Spleen (tissue), 11 donors: ENCODE measurements at regions not wholly inside any gene's neighbourhood (a gene's known extent, or its start where the extent isn't known, plus 50 kb on each side); places are given as distances from the start of the nearest gene placed in this dataset.

Experiments used
- DNase-seq: peaks from one replicate; pipeline ENCODE4 v3.0.0-alpha.2; 2020
- H3K27ac ChIP-seq, 8 donors: fragments of 200-600 bp; sonication (generic) in 7 of 8; 1 replicate in 4 of 8; 2 replicates in 4 of 8; pipeline versions ENCODE4 v1.5.0 to v1.8.0; 2016 to 2021; ENCODE audit warnings: inconsistent platforms in 4 of 8, mild to moderate bottlenecking in 4 of 8, moderate library complexity in 1 of 8
- H3K27me3 ChIP-seq, 7 donors: fragments of 200-600 bp; sonication (generic) in 6 of 7; replicated peaks in 1 of 7; 1 replicate in 4 of 7; 2 replicates in 3 of 7; pipeline versions ENCODE4 v1.5.0 to v1.8.0; 2016 to 2021; ENCODE audit warnings: inconsistent platforms in 3 of 7, mild to moderate bottlenecking in 1 of 7
- H3K36me3 ChIP-seq, 6 donors: fragments of 200-600 bp; sonication (generic) in 5 of 6; 1 replicate in 4 of 6; 2 replicates in 2 of 6; pipeline versions ENCODE4 v1.5.0 to v1.8.0; 2016 to 2021; ENCODE audit warnings: inconsistent platforms in 2 of 6
- H3K4me1 ChIP-seq, 6 donors: fragments of 200-600 bp; sonication (generic) in 5 of 6; 1 replicate in 3 of 6; 2 replicates in 3 of 6; pipeline versions ENCODE4 v1.5.0 to v1.8.0; 2016 to 2021; ENCODE audit warnings: inconsistent platforms in 3 of 6
- H3K4me3 ChIP-seq, 8 donors: fragments of 200-600 bp; sonication (generic) in 7 of 8; 1 replicate in 4 of 8; 2 replicates in 4 of 8; pipeline versions ENCODE4 v1.5.0 to v1.8.0; 2016 to 2021; ENCODE audit warnings: inconsistent platforms in 4 of 8, mild to moderate bottlenecking in 4 of 8, moderate library complexity in 2 of 8
- H3K9me3 ChIP-seq, 8 donors: fragments of 200-600 bp; sonication (generic) in 7 of 8; 1 replicate in 4 of 8; 2 replicates in 4 of 8; pipeline versions ENCODE4 v1.5.0 to v1.8.0; 2016 to 2021; ENCODE audit warnings: inconsistent platforms in 4 of 8
- POLR2A ChIP-seq, 3 donors: fragments of 450-650 bp; IDR thresholded peaks; one replicate each; pipeline ENCODE4 v1.5.1; 2017; ENCODE audit warnings: antibody characterized with exemption in 3 of 3, mild to moderate bottlenecking in 1 of 3
- POLR2AphosphoS5 ChIP-seq, 3 donors: sonication (generic); formaldehyde crosslinking; IDR thresholded peaks; one replicate each; pipeline ENCODE4 v1.5.1; 2017; ENCODE audit warnings: antibody characterized with exemption in 3 of 3
- WGBS, 5 donors: extraction: QIAGEN DNeasy Blood & Tissue Kit in 3 of 5; methylation state at CpG; one replicate each; pipeline versions ENCODE4 v1.1.5 to v1.1.7; 2013 to 2018; 5-methylcytosine and 5-hydroxymethylcytosine counted together
- intact Hi-C: fragments of 100-400 bp; cut with DNase I; formaldehyde crosslinking; loops from one replicate; pipeline ENCODE4 v1.15.0; 2023; ENCODE audit warnings: low total_unique reads
- TF ChIP-seq, protein P1 (sequence below), 11 experiments: fragments of 200-600 bp in 7 of 11; fragments of 450-650 bp in 4 of 11; sonication (generic) in 4 of 11; IDR thresholded peaks in 8 of 11; conservative IDR thresholded peaks in 3 of 11; 1 replicate in 7 of 11; 2 replicates in 4 of 11; pipeline versions ENCODE4 v1.4.0 to v1.8.0; 2016 to 2021; ENCODE audit warnings: antibody characterized with exemption in 11 of 11, inconsistent platforms in 4 of 11, mild to moderate bottlenecking in 1 of 11
- donor health status: healthy with polysubstance abuse.
- donor health status: DM: no; HTN: no; CAD: no; lungs with moderate emphysema.
- donor health status: DM: no; HTN: no; CAD: no.
- donor health status: Bipolar disorder and iron deficiency.
- donor health status: healthy.
- donor health status: DM: no; HTN: no; CAD: no.
- donor health status: DM: yes; HTN: yes; CAD: no.

DNA sequence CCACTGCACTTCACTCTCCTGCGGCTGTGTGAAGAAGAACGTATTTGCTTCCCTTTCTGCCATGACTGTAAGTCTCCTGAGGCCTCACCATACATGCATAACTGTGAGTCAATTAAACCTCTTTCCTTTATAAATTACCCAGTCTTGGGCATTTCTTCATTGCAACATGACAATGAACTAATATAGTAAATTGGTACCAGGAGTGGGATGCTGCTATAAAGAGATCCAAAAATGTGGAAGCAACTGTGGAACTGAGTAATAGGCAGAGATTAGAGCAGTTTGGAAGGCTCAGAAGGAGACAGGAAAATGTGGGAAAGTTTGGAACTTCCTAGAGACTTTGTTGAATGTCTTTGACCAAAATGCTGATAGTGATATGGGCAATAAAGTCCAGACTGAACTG, 1907.9 kb downstream of the MRPL39 start:
- Histone ChIP-seq H3K36me3 (no peaks in the 10 kb centered on the region), H3K4me1 (no peaks in the 10 kb centered on the region), H3K4me3 (no peak overlapping the region), H3K27me3 (no peaks in the 10 kb centered on the region), H3K9me3 (peaks cover 0 to 29% (median 22%) of the 10 kb centered on the region in 8 donors), H3K27ac (no peak overlapping the region)
- no peak for DNase-seq
- intact Hi-C loops, result no loop called here
- WGBS, 5 donors, result 90 to 100% (median 94%) methylated on average over 2 of the region's 2 CpGs
- no peak for TF ChIP-seq POLR2A (IDR thresholded peaks at IDR 0.05)
- TF ChIP-seq, protein P1, sequence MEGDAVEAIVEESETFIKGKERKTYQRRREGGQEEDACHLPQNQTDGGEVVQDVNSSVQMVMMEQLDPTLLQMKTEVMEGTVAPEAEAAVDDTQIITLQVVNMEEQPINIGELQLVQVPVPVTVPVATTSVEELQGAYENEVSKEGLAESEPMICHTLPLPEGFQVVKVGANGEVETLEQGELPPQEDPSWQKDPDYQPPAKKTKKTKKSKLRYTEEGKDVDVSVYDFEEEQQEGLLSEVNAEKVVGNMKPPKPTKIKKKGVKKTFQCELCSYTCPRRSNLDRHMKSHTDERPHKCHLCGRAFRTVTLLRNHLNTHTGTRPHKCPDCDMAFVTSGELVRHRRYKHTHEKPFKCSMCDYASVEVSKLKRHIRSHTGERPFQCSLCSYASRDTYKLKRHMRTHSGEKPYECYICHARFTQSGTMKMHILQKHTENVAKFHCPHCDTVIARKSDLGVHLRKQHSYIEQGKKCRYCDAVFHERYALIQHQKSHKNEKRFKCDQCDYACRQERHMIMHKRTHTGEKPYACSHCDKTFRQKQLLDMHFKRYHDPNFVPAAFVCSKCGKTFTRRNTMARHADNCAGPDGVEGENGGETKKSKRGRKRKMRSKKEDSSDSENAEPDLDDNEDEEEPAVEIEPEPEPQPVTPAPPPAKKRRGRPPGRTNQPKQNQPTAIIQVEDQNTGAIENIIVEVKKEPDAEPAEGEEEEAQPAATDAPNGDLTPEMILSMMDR (IDR thresholded peaks at IDR 0.05 in 8 of 11, conservative IDR thresholded peaks at IDR 0.05 in 3 of 11), result no peak
- no peak for TF ChIP-seq POLR2AphosphoS5 (IDR thresholded peaks at IDR 0.05)

DNA sequence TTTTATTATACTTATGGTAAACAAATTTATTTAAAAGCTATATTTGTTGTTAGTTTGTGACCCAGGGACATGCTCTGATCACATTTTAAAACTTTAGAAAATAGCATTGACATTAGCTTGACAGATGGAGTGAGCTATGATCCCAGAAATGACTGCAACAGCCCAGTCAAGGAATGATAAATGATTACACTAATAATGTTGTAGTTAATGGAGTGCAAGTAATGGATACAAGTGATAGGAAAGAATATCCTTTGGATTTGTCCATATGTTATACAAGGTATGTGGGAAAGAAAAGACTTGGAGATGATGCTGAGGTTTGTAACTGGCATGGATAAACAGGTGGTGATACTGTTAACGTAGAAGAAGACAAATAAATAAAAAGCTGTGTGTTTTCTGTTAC, 1908.7 kb downstream of the MRPL39 start:
- no peak overlapping the region for H3K27ac ChIP-seq
- H3K36me3 ChIP-seq, result no peaks in the 10 kb centered on the region
- TF ChIP-seq, protein P1 (IDR thresholded peaks at IDR 0.05 in 8 of 11, conservative IDR thresholded peaks at IDR 0.05 in 3 of 11), result no peak
- TF ChIP-seq POLR2A (IDR thresholded peaks at IDR 0.05), result no peak
- TF ChIP-seq POLR2AphosphoS5 (IDR thresholded peaks at IDR 0.05), result no peak
- no peaks in the 10 kb centered on the region for H3K27me3 ChIP-seq
- H3K4me3 ChIP-seq, result no peak overlapping the region
- intact Hi-C loops, result no loop called here
- H3K4me1 ChIP-seq, result no peaks in the 10 kb centered on the region
- 80 to 90% (median 87%) methylated on average over 1 of the region's 1 CpG for WGBS, 5 donors
- H3K9me3 ChIP-seq, result peaks cover 0 to 29% (median 22%) of the 10 kb centered on the region in 8 donors
- DNase-seq, result no peak

DNA sequence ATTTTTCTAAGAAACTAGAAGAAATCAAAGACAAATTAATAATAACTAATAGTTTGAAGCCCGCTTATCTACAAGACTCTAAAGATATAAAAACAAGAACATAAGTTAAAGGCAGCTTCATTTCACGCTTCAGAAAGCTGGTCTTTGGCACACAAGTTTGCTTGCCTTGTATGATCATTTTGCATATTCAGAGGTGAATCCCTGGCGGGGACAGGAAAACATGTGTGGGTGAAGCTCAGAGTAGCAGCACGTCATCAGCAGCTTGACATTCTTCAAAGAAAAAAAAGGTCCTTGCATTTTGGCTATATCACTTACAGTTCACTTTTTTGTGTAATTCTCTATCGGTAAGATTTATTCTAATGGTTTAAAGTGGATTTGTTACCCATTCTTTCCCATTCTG, 1911.8 kb downstream of the MRPL39 start:
- H3K27me3 ChIP-seq, result no peaks in the 10 kb centered on the region
- intact Hi-C loops, result no loop called here
- H3K9me3 ChIP-seq, result peaks cover 0 to 20% (median 18%) of the 10 kb centered on the region in 8 donors
- H3K36me3 ChIP-seq, result no peaks in the 10 kb centered on the region
- DNase-seq, result no peak
- H3K4me1 ChIP-seq, result no peaks in the 10 kb centered on the region
- no peak overlapping the region for H3K27ac ChIP-seq
- 64 to 73% (median 68%) methylated on average over 5 of the region's 5 CpGs for WGBS, 5 donors
- no peak overlapping the region for H3K4me3 ChIP-seq
- TF ChIP-seq POLR2A (IDR thresholded peaks at IDR 0.05) (no peak), POLR2AphosphoS5 (IDR thresholded peaks at IDR 0.05) (no peak)
- TF ChIP-seq, protein P1 (IDR thresholded peaks at IDR 0.05 in 8 of 11, conservative IDR thresholded peaks at IDR 0.05 in 3 of 11), result no peak

DNA sequence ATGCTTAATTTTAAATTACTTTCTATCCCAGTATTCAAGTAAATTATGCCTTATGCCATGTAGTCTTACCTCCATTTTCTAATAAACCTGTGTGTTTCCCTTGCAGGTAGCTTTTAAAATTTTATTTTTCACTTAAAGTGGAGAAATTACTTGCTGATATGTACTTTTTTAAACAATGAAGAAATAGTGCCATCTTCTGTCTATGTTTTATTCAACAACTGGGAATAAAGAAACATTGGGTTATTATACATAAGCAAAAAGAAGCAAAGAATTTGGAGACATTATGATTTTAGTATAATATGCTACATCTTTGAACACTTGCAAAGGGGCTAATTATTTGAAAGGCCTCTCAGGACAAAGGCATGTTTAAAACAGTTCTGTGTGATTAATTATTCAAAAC, 1912.9 kb downstream of the MRPL39 start:
- Histone ChIP-seq H3K36me3 (no peaks in the 10 kb centered on the region), H3K4me1 (no peaks in the 10 kb centered on the region), H3K27ac (no peak overlapping the region), H3K27me3 (no peaks in the 10 kb centered on the region), H3K9me3 (peaks cover 0 to 10% (median 8%) of the 10 kb centered on the region in 8 donors), H3K4me3 (no peak overlapping the region)
- TF ChIP-seq, protein P1 (IDR thresholded peaks at IDR 0.05 in 8 of 11, conservative IDR thresholded peaks at IDR 0.05 in 3 of 11), result no peak
- no peak for TF ChIP-seq POLR2AphosphoS5 (IDR thresholded peaks at IDR 0.05)
- TF ChIP-seq POLR2A (IDR thresholded peaks at IDR 0.05), result no peak
- intact Hi-C loops, result no loop called here
- no peak for DNase-seq
